B cell (primary cell): ENCODE measurements at regions not wholly inside any gene's neighbourhood (a gene's known extent, or its start where the extent isn't known, plus 50 kb on each side); places are given as distances from the start of the nearest gene placed in this dataset.

ENCODE experiments used
- ATAC-seq: fragments of 200-7000 bp; cut with Tn5 transposase; one replicate; pipeline ENCODE4 v1.10.0; 2021; ENCODE audit warnings: low read depth, mild to moderate bottlenecking, moderate number of reproducible peaks, moderate library complexity
- CTCF ChIA-PET: fragments of 350-600 bp; sonication (Branson Sonifier 250); formaldehyde crosslinking; loops from one replicate; lab custom pipeline; 2021; ENCODE audit warnings: antibody characterized with exemption, inconsistent platforms; lab: Charles Lee
- POLR2A ChIA-PET: fragments of 350-600 bp; sonication (Branson Sonifier 250); formaldehyde crosslinking; loops from one replicate; lab custom pipeline; 2021; ENCODE audit warnings: antibody characterized with exemption; lab: Charles Lee
- DNase-seq: peaks from one replicate; pipeline ENCODE4 v3.0.0; 2013
- H2AFZ ChIP-seq: 2 replicates; pipeline ENCODE4 v1.6.1; 2012; ENCODE audit warnings: mild to moderate bottlenecking, low read depth, low read length; ENCODE audit not compliant: insufficient read depth, poor library complexity, severe bottlenecking
- H3K27ac ChIP-seq, 2 donors: 1 replicate in 1 of 2; 2 replicates in 1 of 2; pipeline ENCODE4 v1.5.1; 2012 to 2013; ENCODE audit warnings: low read length in 2 of 2, mild to moderate bottlenecking in 2 of 2, moderate library complexity in 1 of 2
- H3K27me3 ChIP-seq, 4 experiments: fragments of 200-600 bp in 1 of 4; sonication (generic) in 1 of 4; replicated peaks in 1 of 4; 1 replicate in 2 of 4; 2 replicates in 2 of 4; pipeline versions ENCODE4 v1.6.1 to v1.7.0; 2013 to 2016; ENCODE audit warnings: low read length in 3 of 4, mild to moderate bottlenecking in 2 of 4, mixed read lengths in 1 of 4, moderate library complexity in 1 of 4; ENCODE audit not compliant: insufficient read depth in 4 of 4, control insufficient read depth in 3 of 4; ENCODE audit errors: control extremely low read depth in 1 of 4
- H3K36me3 ChIP-seq, 2 experiments: replicated peaks in 1 of 2; 1 replicate in 1 of 2; 2 replicates in 1 of 2; pipeline versions ENCODE4 v1.6.1 to v1.7.1; 2013; ENCODE audit warnings: low read length in 1 of 2; ENCODE audit not compliant: insufficient read depth in 2 of 2, control insufficient read depth in 1 of 2; ENCODE audit errors: control extremely low read depth in 1 of 2, extremely low read depth in 1 of 2
- H3K4me1 ChIP-seq, 2 donors: fragments of 200-600 bp in 1 of 2; sonication (generic) in 1 of 2; 1 replicate in 1 of 2; 2 replicates in 1 of 2; pipeline versions ENCODE4 v1.5.1 to v1.6.1; 2013 to 2017; ENCODE audit warnings: low read length in 2 of 2; ENCODE audit not compliant: control insufficient read depth in 2 of 2, insufficient read depth in 2 of 2
- H3K4me2 ChIP-seq: replicated peaks from 2 replicates; pipeline ENCODE3; 2012; ENCODE audit warnings: mild to moderate bottlenecking, low read depth, low read length; ENCODE audit not compliant: poor library complexity, severe bottlenecking
- H3K4me3 ChIP-seq, 5 experiments: fragments of 200-600 bp in 1 of 5; sonication (generic) in 1 of 5; 1 replicate in 3 of 5; 2 replicates in 2 of 5; pipeline versions ENCODE4 v1.5.1 to v1.7.0; 2011 to 2016; ENCODE audit warnings: low read length in 4 of 5, mild to moderate bottlenecking in 4 of 5, low read depth in 2 of 5, control low read depth in 1 of 5, moderate library complexity in 1 of 5; ENCODE audit not compliant: insufficient read depth in 1 of 5; ENCODE audit errors: control extremely low read depth in 1 of 5, extremely low read depth in 1 of 5
- H3K79me2 ChIP-seq: fragments of 200-600 bp; sonication (generic); one replicate; pipeline ENCODE4 v1.6.0; 2016; ENCODE audit warnings: low read length; ENCODE audit not compliant: control insufficient read depth, insufficient read depth
- H3K9ac ChIP-seq: fragments of 200-600 bp; sonication (generic); 2 replicates; pipeline ENCODE4 v1.6.1; 2017; ENCODE audit warnings: mild to moderate bottlenecking, low read length, moderate library complexity
- H3K9me3 ChIP-seq, 3 donors: one replicate each; pipeline versions ENCODE4 v1.6.1 to v1.7.1; 2013; ENCODE audit warnings: low read length in 2 of 3; ENCODE audit not compliant: control insufficient read depth in 2 of 3, insufficient read depth in 1 of 3; ENCODE audit errors: control extremely low read depth in 1 of 3
- H4K20me1 ChIP-seq: 2 replicates; pipeline ENCODE4 v1.6.0; 2012; ENCODE audit warnings: mild to moderate bottlenecking, low read length; ENCODE audit not compliant: insufficient read depth, control insufficient read depth, poor library complexity, severe bottlenecking
- H3K27ac Mint-ChIP-seq: one replicate; pipeline ENCODE4 v1.8.0; 2021; ENCODE audit warnings: mixed read lengths
- H3K27me3 Mint-ChIP-seq: one replicate; pipeline ENCODE4 v1.8.0; 2021; ENCODE audit warnings: mixed read lengths
- H3K4me1 Mint-ChIP-seq: one replicate; pipeline ENCODE4 v1.8.0; 2021; ENCODE audit warnings: mixed read lengths
- H3K4me3 Mint-ChIP-seq: one replicate; pipeline ENCODE4 v1.8.0; 2021; ENCODE audit warnings: mixed read lengths
- H3K9me3 Mint-ChIP-seq: one replicate; pipeline ENCODE4 v1.8.0; 2022; ENCODE audit warnings: mixed read lengths; ENCODE audit not compliant: insufficient read depth
- EZH2 ChIP-seq: IDR thresholded peaks from 2 replicates; pipeline ENCODE4 v1.6.1; 2012; ENCODE audit warnings: borderline replicate concordance, low read depth, mild to moderate bottlenecking, moderate library complexity, low read length; ENCODE audit not compliant: insufficient read depth, poor library complexity, severe bottlenecking
- WGBS: methylation state at CpG from one replicate; pipeline ENCODE4 v1.1.5; 2013; ENCODE audit warnings: missing lambda C conversion rate; ENCODE audit not compliant: insufficient coverage; 5-methylcytosine and 5-hydroxymethylcytosine counted together
- intact Hi-C: fragments of 100-400 bp; cut with micrococcal nuclease; formaldehyde crosslinking; loops from one replicate; pipeline ENCODE4 v1.10.0; 2022
- TF ChIP-seq, protein P1 (sequence below): fragments of 200-600 bp; IDR thresholded peaks from one replicate; pipeline ENCODE4 v1.8.0; 2022; ENCODE audit warnings: antibody characterized with exemption, mild to moderate bottlenecking

- CTCF ChIA-PET, result no interaction called here
- H3K4me2 ChIP-seq, result no peak overlapping the region
These were observed 130.5 kb downstream of the CEBPB start for GRCh38 chr20:50320901-50321796.

More at GRCh38 chr20:50320901-50321796, 130.5 kb downstream of the CEBPB start:
- Mint-ChIP-seq H3K27ac (no peak overlapping the region), H3K4me1 (no peaks in the 10 kb centered on the region), H3K9me3 (no peaks in the 10 kb centered on the region), H3K4me3 (no peak overlapping the region), H3K27me3 (peaks cover 37% of the 10 kb centered on the region)
- intact Hi-C loops, result no loop called here
- Histone ChIP-seq H3K9ac (no peak overlapping the region), H2AFZ (no peak overlapping the region), H3K27me3 (peaks cover 0 to 12% (median 0%) of the 10 kb centered on the region in 4 experiments), H3K9me3 (peaks cover 0 to 4% (median 0%) of the 10 kb centered on the region in 3 donors), H3K4me3 (no peak overlapping the region), H4K20me1 (no peaks in the 10 kb centered on the region), H3K4me1 (no peaks in the 10 kb centered on the region), H3K27ac (no peak overlapping the region), H3K36me3 (no peaks in the 10 kb centered on the region), H3K79me2 (no peaks in the 10 kb centered on the region)
- ATAC-seq (no peak), DNase-seq (no peak)
- no peak for TF ChIP-seq EZH2
- TF ChIP-seq, protein P1, sequence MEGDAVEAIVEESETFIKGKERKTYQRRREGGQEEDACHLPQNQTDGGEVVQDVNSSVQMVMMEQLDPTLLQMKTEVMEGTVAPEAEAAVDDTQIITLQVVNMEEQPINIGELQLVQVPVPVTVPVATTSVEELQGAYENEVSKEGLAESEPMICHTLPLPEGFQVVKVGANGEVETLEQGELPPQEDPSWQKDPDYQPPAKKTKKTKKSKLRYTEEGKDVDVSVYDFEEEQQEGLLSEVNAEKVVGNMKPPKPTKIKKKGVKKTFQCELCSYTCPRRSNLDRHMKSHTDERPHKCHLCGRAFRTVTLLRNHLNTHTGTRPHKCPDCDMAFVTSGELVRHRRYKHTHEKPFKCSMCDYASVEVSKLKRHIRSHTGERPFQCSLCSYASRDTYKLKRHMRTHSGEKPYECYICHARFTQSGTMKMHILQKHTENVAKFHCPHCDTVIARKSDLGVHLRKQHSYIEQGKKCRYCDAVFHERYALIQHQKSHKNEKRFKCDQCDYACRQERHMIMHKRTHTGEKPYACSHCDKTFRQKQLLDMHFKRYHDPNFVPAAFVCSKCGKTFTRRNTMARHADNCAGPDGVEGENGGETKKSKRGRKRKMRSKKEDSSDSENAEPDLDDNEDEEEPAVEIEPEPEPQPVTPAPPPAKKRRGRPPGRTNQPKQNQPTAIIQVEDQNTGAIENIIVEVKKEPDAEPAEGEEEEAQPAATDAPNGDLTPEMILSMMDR, result no peak
- WGBS, result 70% methylated on average over 21 of the region's 21 CpGs
- POLR2A ChIA-PET, result no interaction called here
